PC-3 (cell line): ENCODE measurements at regions not wholly inside any gene's neighbourhood (a gene's known extent, or its start where the extent isn't known, plus 50 kb on each side); places are given as distances from the start of the nearest gene placed in this dataset.

Source experiments
- EZH2 ChIP-seq: fragments of 300-600 bp; sonication (generic); IDR thresholded peaks from one replicate; pipeline ENCODE4 v1.6.1; 2017; ENCODE audit warnings: antibody characterized with exemption, mild to moderate bottlenecking, low read length; ENCODE audit not compliant: unreplicated experiment
- TF ChIP-seq, protein P1 (sequence below): fragments of 300-600 bp; sonication (generic); conservative IDR thresholded peaks from 2 replicates; pipeline ENCODE4 v1.5.1; 2017; ENCODE audit warnings: antibody characterized with exemption, low read depth, mild to moderate bottlenecking, low read length

GRCh38 chr5:51475628-51476027, 92.4 kb downstream of the ISL1 start:
- TF ChIP-seq, protein P1, sequence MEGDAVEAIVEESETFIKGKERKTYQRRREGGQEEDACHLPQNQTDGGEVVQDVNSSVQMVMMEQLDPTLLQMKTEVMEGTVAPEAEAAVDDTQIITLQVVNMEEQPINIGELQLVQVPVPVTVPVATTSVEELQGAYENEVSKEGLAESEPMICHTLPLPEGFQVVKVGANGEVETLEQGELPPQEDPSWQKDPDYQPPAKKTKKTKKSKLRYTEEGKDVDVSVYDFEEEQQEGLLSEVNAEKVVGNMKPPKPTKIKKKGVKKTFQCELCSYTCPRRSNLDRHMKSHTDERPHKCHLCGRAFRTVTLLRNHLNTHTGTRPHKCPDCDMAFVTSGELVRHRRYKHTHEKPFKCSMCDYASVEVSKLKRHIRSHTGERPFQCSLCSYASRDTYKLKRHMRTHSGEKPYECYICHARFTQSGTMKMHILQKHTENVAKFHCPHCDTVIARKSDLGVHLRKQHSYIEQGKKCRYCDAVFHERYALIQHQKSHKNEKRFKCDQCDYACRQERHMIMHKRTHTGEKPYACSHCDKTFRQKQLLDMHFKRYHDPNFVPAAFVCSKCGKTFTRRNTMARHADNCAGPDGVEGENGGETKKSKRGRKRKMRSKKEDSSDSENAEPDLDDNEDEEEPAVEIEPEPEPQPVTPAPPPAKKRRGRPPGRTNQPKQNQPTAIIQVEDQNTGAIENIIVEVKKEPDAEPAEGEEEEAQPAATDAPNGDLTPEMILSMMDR, result no peak
- TF ChIP-seq EZH2, result no peak
